ENCODE measurements at regions not wholly inside any gene's neighbourhood (a gene's known extent, or its start where the extent isn't known, plus 50 kb on each side); places are given as distances from the start of the nearest gene placed in this dataset.

DNA sequence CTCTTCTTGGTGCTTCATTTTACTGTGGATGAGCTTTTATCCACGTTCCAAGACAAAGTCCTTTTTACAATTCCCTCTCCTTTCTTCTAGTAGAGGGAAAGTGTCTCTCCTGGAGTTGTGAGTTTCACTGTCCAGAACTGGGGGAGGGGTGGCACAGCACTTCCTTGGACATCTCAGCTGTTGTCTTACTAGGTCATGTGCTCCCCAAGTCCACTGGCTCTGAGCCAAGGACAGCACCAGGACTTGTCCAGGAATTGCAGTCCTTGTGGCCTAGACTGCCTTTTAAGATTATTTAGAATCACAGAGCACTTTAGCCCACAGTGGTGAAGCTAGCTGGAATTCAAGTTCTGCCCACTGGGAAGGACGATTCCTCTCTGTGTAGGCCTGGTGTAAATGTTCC is 700.2 kb upstream of the PTPRD start:
- TF ChIP-seq, protein P1, sequence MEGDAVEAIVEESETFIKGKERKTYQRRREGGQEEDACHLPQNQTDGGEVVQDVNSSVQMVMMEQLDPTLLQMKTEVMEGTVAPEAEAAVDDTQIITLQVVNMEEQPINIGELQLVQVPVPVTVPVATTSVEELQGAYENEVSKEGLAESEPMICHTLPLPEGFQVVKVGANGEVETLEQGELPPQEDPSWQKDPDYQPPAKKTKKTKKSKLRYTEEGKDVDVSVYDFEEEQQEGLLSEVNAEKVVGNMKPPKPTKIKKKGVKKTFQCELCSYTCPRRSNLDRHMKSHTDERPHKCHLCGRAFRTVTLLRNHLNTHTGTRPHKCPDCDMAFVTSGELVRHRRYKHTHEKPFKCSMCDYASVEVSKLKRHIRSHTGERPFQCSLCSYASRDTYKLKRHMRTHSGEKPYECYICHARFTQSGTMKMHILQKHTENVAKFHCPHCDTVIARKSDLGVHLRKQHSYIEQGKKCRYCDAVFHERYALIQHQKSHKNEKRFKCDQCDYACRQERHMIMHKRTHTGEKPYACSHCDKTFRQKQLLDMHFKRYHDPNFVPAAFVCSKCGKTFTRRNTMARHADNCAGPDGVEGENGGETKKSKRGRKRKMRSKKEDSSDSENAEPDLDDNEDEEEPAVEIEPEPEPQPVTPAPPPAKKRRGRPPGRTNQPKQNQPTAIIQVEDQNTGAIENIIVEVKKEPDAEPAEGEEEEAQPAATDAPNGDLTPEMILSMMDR (IDR thresholded peaks at IDR 0.05), result no peak
- no peak for TF ChIP-seq JUN (CRISPR knock-in tag; IDR thresholded peaks at IDR 0.05)
- TF ChIP-seq ESRRA (CRISPR knock-in tag; IDR thresholded peaks at IDR 0.05; ENCODE audit: borderline replicate concordance), result no peak
- no peak for TF ChIP-seq ELF4 (CRISPR knock-in tag; IDR thresholded peaks at IDR 0.05; ENCODE audit: low read depth)
